RWPE2 (cell line): ENCODE measurements at regions not wholly inside any gene's neighbourhood (a gene's known extent, or its start where the extent isn't known, plus 50 kb on each side); places are given as distances from the start of the nearest gene placed in this dataset.
A peak's percentile ranks its signal among the peaks of the same experiment; 100 is the strongest.
"Not testable (repeated sequence)": the region's sequence is repeated elsewhere in the genome, so short reads cannot be mapped to it uniquely, and the experiment has no call there.

ENCODE experiments used
- ATAC-seq: fragments of 200-7000 bp; cut with Tn5 transposase; 3 replicates; pipeline ENCODE4 v1.9.1; 2021; ENCODE audit warnings: low read depth
- DNase-seq: peaks from one replicate; pipeline ENCODE4 v3.0.0-alpha.2; 2020; ENCODE audit warnings: low spot score
- H3K27ac ChIP-seq: fragments of 450-650 bp; 2 replicates; pipeline ENCODE4 v1.5.1; 2017; ENCODE audit warnings: mild to moderate bottlenecking; ENCODE audit not compliant: poor library complexity, severe bottlenecking
- H3K27me3 ChIP-seq: fragments of 250-450 bp; sonication (Bioruptor Pico); 2 replicates; pipeline ENCODE4 v1.5.1; 2021; ENCODE audit warnings: mild to moderate bottlenecking, moderate library complexity; ENCODE audit not compliant: insufficient read depth, poor library complexity, severe bottlenecking
- H3K36me3 ChIP-seq: fragments of 250-450 bp; sonication (Bioruptor Pico); 2 replicates; pipeline ENCODE4 v1.5.1; 2020; ENCODE audit warnings: low read depth, mild to moderate bottlenecking, moderate library complexity
- H3K4me1 ChIP-seq: fragments of 250-450 bp; sonication (Bioruptor Pico); 2 replicates; pipeline ENCODE4 v1.5.1; 2021; ENCODE audit warnings: mild to moderate bottlenecking, moderate library complexity; ENCODE audit not compliant: insufficient read depth, poor library complexity, severe bottlenecking
- H3K4me3 ChIP-seq: fragments of 250-450 bp; sonication (Bioruptor Pico); 2 replicates; pipeline ENCODE4 v1.5.1; 2021; ENCODE audit warnings: mild to moderate bottlenecking, moderate library complexity; ENCODE audit not compliant: severe bottlenecking
- H3K9me3 ChIP-seq: fragments of 250-450 bp; sonication (Bioruptor Pico); 2 replicates; pipeline ENCODE4 v1.5.1; 2021; ENCODE audit warnings: mild to moderate bottlenecking, moderate library complexity; ENCODE audit not compliant: severe bottlenecking
- TF ChIP-seq, protein P1 (sequence below): fragments of 450-650 bp; IDR thresholded peaks from one replicate; pipeline ENCODE4 v1.5.1; 2017; ENCODE audit warnings: mild to moderate bottlenecking, moderate library complexity; ENCODE audit not compliant: poor library complexity, severe bottlenecking

DNA sequence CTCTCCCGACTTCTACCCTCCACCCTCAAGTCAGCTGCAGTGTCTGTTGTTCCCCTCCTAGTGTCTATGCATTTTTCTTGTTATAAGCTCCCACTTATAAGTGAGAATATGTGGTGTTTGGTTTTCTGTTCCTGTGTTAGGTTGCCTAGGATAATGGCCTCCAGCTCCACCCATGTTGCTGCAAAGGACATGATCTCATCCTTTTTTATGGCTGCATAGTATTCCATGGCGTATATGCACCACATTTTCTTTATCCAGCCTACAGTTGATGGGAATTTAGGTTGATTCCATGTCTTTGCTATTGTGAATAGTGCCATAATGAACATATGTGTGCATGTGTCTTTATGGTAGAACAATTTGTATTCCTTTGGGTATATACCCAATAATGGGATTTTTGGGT is 80.7 kb downstream of the SPTSSA start:
- not testable (repeated sequence) for H3K4me1 ChIP-seq, DNase-seq

DNA sequence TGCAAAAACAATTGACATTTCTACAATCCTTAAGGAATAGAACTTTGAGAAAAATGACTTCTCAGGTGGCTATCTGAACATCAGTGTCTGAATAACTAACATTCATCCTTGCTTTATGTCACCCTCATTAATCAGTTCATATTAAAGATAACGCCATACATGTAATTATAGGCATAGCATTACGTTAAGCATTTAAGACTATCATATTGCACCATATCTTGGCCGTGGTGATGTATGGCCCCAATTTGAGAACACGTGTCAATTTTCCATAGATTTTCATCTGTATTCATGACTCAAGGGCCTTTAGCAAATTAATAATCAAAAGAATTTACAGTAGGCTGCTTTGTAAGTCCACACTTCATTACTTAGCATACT is 81.6 kb downstream of the SPTSSA start:
- ATAC-seq (no peak), DNase-seq (no peak)
- TF ChIP-seq, protein P1, sequence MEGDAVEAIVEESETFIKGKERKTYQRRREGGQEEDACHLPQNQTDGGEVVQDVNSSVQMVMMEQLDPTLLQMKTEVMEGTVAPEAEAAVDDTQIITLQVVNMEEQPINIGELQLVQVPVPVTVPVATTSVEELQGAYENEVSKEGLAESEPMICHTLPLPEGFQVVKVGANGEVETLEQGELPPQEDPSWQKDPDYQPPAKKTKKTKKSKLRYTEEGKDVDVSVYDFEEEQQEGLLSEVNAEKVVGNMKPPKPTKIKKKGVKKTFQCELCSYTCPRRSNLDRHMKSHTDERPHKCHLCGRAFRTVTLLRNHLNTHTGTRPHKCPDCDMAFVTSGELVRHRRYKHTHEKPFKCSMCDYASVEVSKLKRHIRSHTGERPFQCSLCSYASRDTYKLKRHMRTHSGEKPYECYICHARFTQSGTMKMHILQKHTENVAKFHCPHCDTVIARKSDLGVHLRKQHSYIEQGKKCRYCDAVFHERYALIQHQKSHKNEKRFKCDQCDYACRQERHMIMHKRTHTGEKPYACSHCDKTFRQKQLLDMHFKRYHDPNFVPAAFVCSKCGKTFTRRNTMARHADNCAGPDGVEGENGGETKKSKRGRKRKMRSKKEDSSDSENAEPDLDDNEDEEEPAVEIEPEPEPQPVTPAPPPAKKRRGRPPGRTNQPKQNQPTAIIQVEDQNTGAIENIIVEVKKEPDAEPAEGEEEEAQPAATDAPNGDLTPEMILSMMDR, result no peak
- Histone ChIP-seq H3K27me3 (no peaks in the 10 kb centered on the region), H3K27ac (no peak overlapping the region), H3K4me1 (peaks cover 7% of the 10 kb centered on the region), H3K36me3 (no peaks in the 10 kb centered on the region), H3K4me3 (no peak overlapping the region), H3K9me3 (no peaks in the 10 kb centered on the region)

More for the DNA sequence above, 80.7 kb downstream of the SPTSSA start:
- ATAC-seq, H3K4me3 ChIP-seq, H3K36me3 ChIP-seq, H3K27me3 ChIP-seq, H3K9me3 ChIP-seq, H3K27ac ChIP-seq: not testable (repeated sequence)

DNA sequence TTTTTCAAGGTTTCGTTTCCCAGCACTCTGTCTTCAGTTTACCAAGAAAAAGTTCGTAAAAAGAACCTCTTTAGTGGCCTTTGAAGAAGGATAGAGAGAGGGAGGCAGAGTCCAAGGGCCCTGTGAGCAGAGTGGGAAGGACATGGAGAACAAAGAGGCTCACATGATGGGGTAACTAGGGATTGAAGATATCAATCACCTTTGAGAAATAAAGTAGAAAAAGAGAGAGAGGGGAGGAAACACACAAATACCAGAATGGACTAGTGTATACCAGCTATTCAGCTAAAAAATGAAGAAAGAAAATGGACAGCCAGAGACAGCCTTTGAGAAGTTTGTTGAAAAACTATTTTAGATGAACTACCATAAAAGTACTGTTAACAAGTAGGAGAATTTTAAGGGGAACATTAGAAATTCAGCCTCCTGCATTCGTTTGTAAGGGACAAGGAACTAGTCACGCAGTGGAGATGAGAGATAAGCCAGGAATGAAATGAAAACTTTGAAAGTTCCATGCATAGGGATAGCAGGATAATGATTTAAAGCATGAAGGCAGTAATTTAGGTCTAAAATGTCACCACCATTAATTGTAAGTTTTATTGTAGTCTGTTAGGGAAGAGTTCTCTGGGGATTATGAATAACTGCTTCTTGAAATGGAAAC is 82.1 kb downstream of the SPTSSA start:
- DNase-seq (no peak), ATAC-seq (no peak)
- Histone ChIP-seq H3K4me3 (no peak overlapping the region), H3K4me1 (peaks cover 12% of the 10 kb centered on the region), H3K36me3 (no peaks in the 10 kb centered on the region), H3K27ac (no peak overlapping the region), H3K27me3 (no peaks in the 10 kb centered on the region), H3K9me3 (no peaks in the 10 kb centered on the region)
- TF ChIP-seq, protein P1, result no peak

DNA sequence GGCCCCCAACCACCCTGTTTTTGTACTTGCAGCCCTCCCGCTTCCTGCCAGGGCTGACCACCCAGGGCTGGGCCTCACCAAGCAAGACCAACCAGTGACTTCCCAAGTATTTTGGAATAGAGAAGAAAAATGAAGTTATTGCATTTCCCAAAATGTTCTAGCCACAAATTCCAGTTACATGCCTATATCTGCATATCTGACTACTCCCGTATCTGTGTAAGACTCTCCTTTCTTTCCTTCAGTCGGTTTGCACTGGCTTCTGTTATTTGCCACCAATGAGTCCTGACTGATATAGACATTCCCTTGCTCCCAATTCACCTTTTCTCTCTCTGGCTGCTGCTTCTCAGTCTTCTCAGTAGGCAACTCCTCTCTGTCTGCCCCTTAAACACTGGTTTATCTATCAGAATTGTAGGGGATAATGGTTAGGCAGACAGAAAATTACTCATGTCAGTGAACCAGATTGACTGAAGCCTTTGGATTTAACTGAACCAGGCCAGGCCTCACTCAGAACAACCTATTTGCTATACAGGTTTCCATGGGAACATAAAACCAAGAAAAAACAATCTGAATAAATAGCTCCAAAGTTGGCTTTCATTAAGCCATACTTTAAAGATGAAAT is 85.3 kb downstream of the SPTSSA start:
- no peak for DNase-seq
- ATAC-seq, result no peak
- H3K36me3 ChIP-seq, result no peaks in the 10 kb centered on the region

DNA sequence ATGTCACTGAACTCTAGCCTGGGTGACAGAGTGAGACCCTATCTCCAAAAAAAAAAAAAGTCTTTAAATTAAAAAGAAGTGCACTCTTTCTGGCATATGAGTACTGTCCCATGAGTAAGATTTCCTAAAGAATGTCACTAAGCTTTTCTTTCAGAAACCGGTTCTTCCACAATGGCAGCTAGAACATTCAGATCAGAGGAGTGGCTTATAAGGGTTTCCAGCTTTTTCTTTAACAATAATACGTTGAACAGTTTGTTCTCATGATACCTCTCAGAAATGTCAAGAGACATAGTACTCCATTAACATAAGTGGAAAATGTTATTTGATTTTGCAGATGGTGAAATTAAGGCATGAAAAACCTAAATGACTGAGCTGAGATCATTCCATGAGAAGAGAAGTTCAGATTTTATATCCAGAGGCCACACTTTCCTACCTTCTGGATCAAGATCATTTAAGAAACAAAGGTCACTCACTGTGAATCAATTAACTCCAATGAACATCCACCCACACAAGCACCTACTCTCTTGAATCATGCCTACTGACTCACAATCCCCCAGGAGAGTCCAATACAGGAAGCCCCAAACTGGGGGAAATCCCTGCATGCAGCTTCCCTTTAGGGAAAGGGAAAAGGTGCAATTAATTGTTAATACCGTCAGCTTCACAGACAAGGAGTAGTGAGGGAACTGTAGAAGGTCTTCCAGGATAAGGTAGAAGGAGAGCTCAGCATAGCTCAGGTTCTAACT is 86.9 kb downstream of the SPTSSA start:
- peaks cover 28% of the 10 kb centered on the region for H3K4me1 ChIP-seq
- DNase-seq (no peak), ATAC-seq (peak; percentile 85)
- TF ChIP-seq, protein P1, result no peak
- no peaks in the 10 kb centered on the region for H3K36me3 ChIP-seq
- H3K27ac ChIP-seq, result peak overlapping the region; percentile 79
- no peaks in the 10 kb centered on the region for H3K9me3 ChIP-seq
- no peaks in the 10 kb centered on the region for H3K27me3 ChIP-seq
- no peak overlapping the region for H3K4me3 ChIP-seq

More for the DNA sequence above, 85.3 kb downstream of the SPTSSA start:
- Histone ChIP-seq H3K27ac (no peak overlapping the region), H3K9me3 (no peaks in the 10 kb centered on the region), H3K4me3 (no peak overlapping the region), H3K4me1 (peaks cover 28% of the 10 kb centered on the region), H3K27me3 (no peaks in the 10 kb centered on the region)
- TF ChIP-seq, protein P1, result no peak
